ENCODE measurements at regions not wholly inside any gene's neighbourhood (a gene's known extent, or its start where the extent isn't known, plus 50 kb on each side); places are given as distances from the start of the nearest gene placed in this dataset.

GRCh38 chr14:83485591-83485990, 1951.9 kb upstream of the SEL1L start:
- TF ChIP-seq CTCF (conservative IDR thresholded peaks at IDR 0.05; ENCODE audit: low read length) (no peak), EZH2phosphoT487 (IDR thresholded peaks at IDR 0.05; ENCODE audit: borderline replicate concordance, low read depth, low read length) (no peak)

All from OCI-LY7 (cell line).